OCI-LY1 (cell line): ENCODE measurements at regions not wholly inside any gene's neighbourhood (a gene's known extent, or its start where the extent isn't known, plus 50 kb on each side); places are given as distances from the start of the nearest gene placed in this dataset.

Experiments
- H2AFZ ChIP-seq: fragments of 200-600 bp; sonication (generic), shearing (Covaris generic); 2 replicates; pipeline ENCODE4 v1.6.0; 2014; ENCODE audit warnings: antibody characterized with exemption, mild to moderate bottlenecking, low read length
- H3F3A ChIP-seq: fragments of 200-600 bp; sonication (generic), shearing (Covaris generic); 2 replicates; pipeline ENCODE4 v1.6.0; 2014; ENCODE audit warnings: mild to moderate bottlenecking, antibody characterized with exemption, low read length, moderate library complexity; ENCODE audit not compliant: insufficient read depth
- H3K27ac ChIP-seq: fragments of 200-600 bp; sonication (generic); 2 replicates; pipeline ENCODE4 v1.5.1; 2014; ENCODE audit warnings: low read length, mixed run types, mild to moderate bottlenecking, low read depth; ENCODE audit not compliant: poor library complexity, severe bottlenecking
- H3K27me3 ChIP-seq: fragments of 200-600 bp; sonication (generic); 2 replicates; pipeline ENCODE4 v1.6.0; 2014; ENCODE audit warnings: antibody characterized with exemption, mild to moderate bottlenecking, low read length, moderate library complexity; ENCODE audit not compliant: insufficient read depth
- H3K36me3 ChIP-seq: fragments of 200-600 bp; sonication (generic); 2 replicates; pipeline ENCODE4 v1.6.1; 2014; ENCODE audit warnings: mild to moderate bottlenecking, antibody characterized with exemption, low read length, moderate library complexity, mixed read lengths; ENCODE audit not compliant: insufficient read depth
- H3K4me1 ChIP-seq: fragments of 200-600 bp; sonication (generic); 2 replicates; pipeline ENCODE4 v1.5.1; 2014; ENCODE audit warnings: mild to moderate bottlenecking, low read length, moderate library complexity; ENCODE audit not compliant: insufficient read depth, severe bottlenecking
- H3K4me2 ChIP-seq: fragments of 200-600 bp; sonication (generic), shearing (Covaris generic); 2 replicates; pipeline ENCODE4 v1.6.1; 2014; ENCODE audit warnings: low read length
- H3K4me3 ChIP-seq: fragments of 200-600 bp; sonication (generic); 2 replicates; pipeline ENCODE4 v1.5.1; 2014; ENCODE audit warnings: low read length, low read depth, mild to moderate bottlenecking, mixed read lengths; ENCODE audit not compliant: poor library complexity, severe bottlenecking
- H3K79me2 ChIP-seq: fragments of 200-600 bp; shearing (Covaris generic); 2 replicates; pipeline ENCODE4 v1.6.1; 2016; ENCODE audit warnings: mixed run types, low read length, mixed read lengths; ENCODE audit not compliant: insufficient read depth
- H3K9ac ChIP-seq: fragments of 200-600 bp; sonication (generic), shearing (Covaris generic); 2 replicates; pipeline ENCODE4 v1.6.1; 2014; ENCODE audit warnings: mild to moderate bottlenecking, low read length, mixed read lengths
- H3K9me2 ChIP-seq: fragments of 200-600 bp; sonication (generic), shearing (Covaris generic); 2 replicates; pipeline ENCODE4 v1.6.1; 2014; ENCODE audit warnings: low read depth, mild to moderate bottlenecking, low read length, mixed read lengths
- H3K9me3 ChIP-seq: fragments of 200-600 bp; shearing (Covaris generic); 2 replicates; pipeline ENCODE4 v1.6.1; 2014; ENCODE audit warnings: low read length, mixed read lengths
- H4K20me1 ChIP-seq: fragments of 200-600 bp; sonication (generic), shearing (Covaris generic); 2 replicates; pipeline ENCODE4 v1.6.0; 2016; ENCODE audit warnings: mild to moderate bottlenecking, low read length; ENCODE audit not compliant: insufficient read depth
- EZH2 ChIP-seq: fragments of 200-600 bp; sonication (generic), shearing (Covaris generic); IDR thresholded peaks from 2 replicates; pipeline ENCODE4 v1.8.0; 2017; ENCODE audit warnings: borderline replicate concordance, mixed run types, mild to moderate bottlenecking, antibody characterized with exemption, low read length, moderate library complexity, mixed read lengths
- TF ChIP-seq, protein P1 (sequence below): fragments of 200-600 bp; sonication (generic), shearing (Covaris generic); IDR thresholded peaks from 2 replicates; pipeline ENCODE4 v1.5.1; 2017; ENCODE audit warnings: mild to moderate bottlenecking, antibody characterized with exemption, low read length, moderate library complexity, mixed read lengths

GRCh38 chr7:156094350-156095146, 282.3 kb upstream of the SHH start:
- no peaks in the 10 kb centered on the region for H3K36me3 ChIP-seq
- TF ChIP-seq, protein P1, sequence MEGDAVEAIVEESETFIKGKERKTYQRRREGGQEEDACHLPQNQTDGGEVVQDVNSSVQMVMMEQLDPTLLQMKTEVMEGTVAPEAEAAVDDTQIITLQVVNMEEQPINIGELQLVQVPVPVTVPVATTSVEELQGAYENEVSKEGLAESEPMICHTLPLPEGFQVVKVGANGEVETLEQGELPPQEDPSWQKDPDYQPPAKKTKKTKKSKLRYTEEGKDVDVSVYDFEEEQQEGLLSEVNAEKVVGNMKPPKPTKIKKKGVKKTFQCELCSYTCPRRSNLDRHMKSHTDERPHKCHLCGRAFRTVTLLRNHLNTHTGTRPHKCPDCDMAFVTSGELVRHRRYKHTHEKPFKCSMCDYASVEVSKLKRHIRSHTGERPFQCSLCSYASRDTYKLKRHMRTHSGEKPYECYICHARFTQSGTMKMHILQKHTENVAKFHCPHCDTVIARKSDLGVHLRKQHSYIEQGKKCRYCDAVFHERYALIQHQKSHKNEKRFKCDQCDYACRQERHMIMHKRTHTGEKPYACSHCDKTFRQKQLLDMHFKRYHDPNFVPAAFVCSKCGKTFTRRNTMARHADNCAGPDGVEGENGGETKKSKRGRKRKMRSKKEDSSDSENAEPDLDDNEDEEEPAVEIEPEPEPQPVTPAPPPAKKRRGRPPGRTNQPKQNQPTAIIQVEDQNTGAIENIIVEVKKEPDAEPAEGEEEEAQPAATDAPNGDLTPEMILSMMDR: no peak
- no peak for TF ChIP-seq EZH2
- no peak overlapping the region for H3K4me2 ChIP-seq
- H3K27me3 ChIP-seq: peaks cover 5% of the 10 kb centered on the region; the same call in 1 of the 2 replicates
- H3K27ac ChIP-seq: no peak overlapping the region
- no peaks in the 10 kb centered on the region for H3K79me2 ChIP-seq
- no peak overlapping the region for H3K9ac ChIP-seq
- no peaks in the 10 kb centered on the region for H4K20me1 ChIP-seq
- H3K4me1 ChIP-seq: no peaks in the 10 kb centered on the region
- H3K9me3 ChIP-seq: no peaks in the 10 kb centered on the region
- no peak overlapping the region for H2AFZ ChIP-seq
- H3K9me2 ChIP-seq: no peaks in the 10 kb centered on the region
- H3F3A ChIP-seq: no peaks in the 10 kb centered on the region
- no peak overlapping the region for H3K4me3 ChIP-seq

DNA sequence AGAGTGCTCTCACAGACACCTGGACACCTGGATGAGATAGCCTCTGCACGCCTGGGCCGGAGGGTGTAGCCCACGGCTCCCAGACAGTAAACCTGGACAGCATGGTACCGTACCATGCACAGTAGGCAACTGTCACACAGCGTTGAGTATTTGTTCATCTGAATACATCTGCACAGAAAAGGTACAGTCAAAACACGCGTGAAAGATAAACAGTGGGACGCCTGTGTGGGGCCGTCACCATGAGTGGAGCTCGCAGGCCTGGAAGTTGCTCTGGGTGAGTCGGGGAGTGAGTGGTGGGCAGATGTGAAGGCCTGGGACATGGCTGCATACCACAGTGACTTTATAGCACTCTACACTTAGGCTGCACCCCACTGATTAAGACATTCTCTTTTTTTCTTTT, 280.0 kb upstream of the SHH start:
- TF ChIP-seq, protein P1: no peak
- no peak for TF ChIP-seq EZH2
- no peaks in the 10 kb centered on the region for H3K79me2 ChIP-seq
- no peak overlapping the region for H3K27ac ChIP-seq
- H3K9me3 ChIP-seq: no peaks in the 10 kb centered on the region
- H3K4me1 ChIP-seq: no peaks in the 10 kb centered on the region
- H3K9ac ChIP-seq: no peak overlapping the region
- H3K9me2 ChIP-seq: no peaks in the 10 kb centered on the region
- H3K27me3 ChIP-seq: peaks cover 5% of the 10 kb centered on the region; the same call in 1 of the 2 replicates
- no peaks in the 10 kb centered on the region for H3K36me3 ChIP-seq
- H3K4me2 ChIP-seq: no peak overlapping the region
- H4K20me1 ChIP-seq: no peaks in the 10 kb centered on the region
- no peak overlapping the region for H2AFZ ChIP-seq
- H3K4me3 ChIP-seq: no peak overlapping the region
- no peaks in the 10 kb centered on the region for H3F3A ChIP-seq

DNA sequence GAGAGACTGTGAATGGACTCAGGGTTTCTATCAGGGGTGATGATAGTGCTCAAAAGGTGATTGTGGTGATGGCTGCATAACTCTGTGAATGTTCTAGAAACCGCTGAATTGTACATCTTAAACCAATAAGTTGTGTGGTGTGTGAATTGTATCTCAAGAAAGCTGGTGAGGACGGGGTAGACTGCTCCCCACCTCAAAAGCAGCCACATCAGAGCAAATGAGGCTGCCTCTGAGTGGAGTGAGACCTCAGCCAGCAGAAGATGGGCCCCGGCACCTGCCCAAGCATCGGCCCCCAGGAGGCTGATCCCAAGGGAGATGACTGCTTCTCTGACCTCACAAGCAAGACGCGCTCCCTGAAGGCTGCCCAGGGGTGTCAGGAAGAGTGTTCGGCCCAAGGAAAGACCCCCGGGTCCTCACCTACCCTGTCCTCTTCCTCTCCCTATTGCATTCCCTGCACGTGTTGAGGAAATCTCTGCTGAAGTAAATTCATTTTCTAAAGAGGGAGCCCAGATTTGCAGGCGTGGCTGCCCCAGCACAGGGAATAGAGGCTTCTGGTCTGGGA, 279.3 kb upstream of the SHH start:
- H3K9ac ChIP-seq: no peak overlapping the region
- H3F3A ChIP-seq: no peaks in the 10 kb centered on the region
- TF ChIP-seq EZH2: no peak
- TF ChIP-seq, protein P1: no peak
- H3K79me2 ChIP-seq: no peaks in the 10 kb centered on the region
- no peaks in the 10 kb centered on the region for H3K9me3 ChIP-seq
- no peak overlapping the region for H3K27ac ChIP-seq
- no peaks in the 10 kb centered on the region for H4K20me1 ChIP-seq
- H3K9me2 ChIP-seq: no peaks in the 10 kb centered on the region
- H3K4me1 ChIP-seq: no peaks in the 10 kb centered on the region
- peaks cover 5% of the 10 kb centered on the region; the same call in 1 of the 2 replicates for H3K27me3 ChIP-seq
- no peak overlapping the region for H3K4me2 ChIP-seq
- H3K36me3 ChIP-seq: no peaks in the 10 kb centered on the region
- no peak overlapping the region for H2AFZ ChIP-seq
- no peak overlapping the region for H3K4me3 ChIP-seq
